Effector memory CD4-positive, alpha-beta T cell (primary cell): ENCODE measurements at regions not wholly inside any gene's neighbourhood (a gene's known extent, or its start where the extent isn't known, plus 50 kb on each side); places are given as distances from the start of the nearest gene placed in this dataset.

Experiments
- DNase-seq, 3 donors: peaks; one replicate each; pipeline ENCODE4 v3.0.0-alpha.2; 2020
- H3K27ac ChIP-seq: 2 replicates; pipeline ENCODE4 v1.7.0; 2013; ENCODE audit warnings: mild to moderate bottlenecking, low read length, moderate library complexity; ENCODE audit not compliant: insufficient read depth, poor library complexity, severe bottlenecking
- H3K27me3 ChIP-seq: replicated peaks from 2 replicates; pipeline ENCODE4 v1.7.0; 2013; ENCODE audit warnings: mild to moderate bottlenecking, low read length; ENCODE audit not compliant: insufficient read depth, control insufficient read depth, poor library complexity, severe bottlenecking
- H3K36me3 ChIP-seq: 2 replicates; pipeline ENCODE4 v1.7.0; 2013; ENCODE audit warnings: mild to moderate bottlenecking, low read length, moderate library complexity; ENCODE audit not compliant: control insufficient read depth, insufficient read depth
- H3K4me1 ChIP-seq: 2 replicates; pipeline ENCODE4 v1.7.0; 2013; ENCODE audit warnings: low read length, mild to moderate bottlenecking; ENCODE audit not compliant: control insufficient read depth, insufficient read depth, poor library complexity, severe bottlenecking
- H3K4me3 ChIP-seq: 2 replicates; pipeline ENCODE4 v1.7.0; 2013; ENCODE audit warnings: low read length, low read depth, mild to moderate bottlenecking; ENCODE audit not compliant: insufficient read depth, poor library complexity, severe bottlenecking
- H3K9me3 ChIP-seq: 2 replicates; pipeline ENCODE4 v1.7.0; 2013; ENCODE audit warnings: mild to moderate bottlenecking, low read length, moderate library complexity; ENCODE audit not compliant: control insufficient read depth

DNA sequence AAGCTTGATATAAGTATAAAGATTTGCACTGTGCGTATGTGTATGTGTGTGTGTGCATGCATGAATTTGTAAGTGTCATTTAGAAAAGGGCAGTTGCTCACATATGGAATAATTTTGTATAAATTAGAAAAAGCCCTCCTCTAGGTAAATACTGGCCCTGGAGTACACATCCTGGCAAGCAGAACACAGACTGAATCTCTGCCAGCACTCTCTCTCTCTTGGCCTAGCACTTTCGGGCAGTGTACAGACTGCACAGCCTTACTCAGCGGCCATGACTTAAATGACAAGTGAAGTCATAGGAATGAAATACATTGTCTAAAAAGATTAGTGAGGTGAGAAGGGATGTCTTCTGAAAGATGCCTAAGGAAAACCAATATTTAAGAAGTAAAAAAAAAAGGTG is 214.1 kb downstream of the RDH14 start:
- no peaks in the 10 kb centered on the region for H3K9me3 ChIP-seq
- H3K27ac ChIP-seq, result no peak overlapping the region
- H3K27me3 ChIP-seq, result no peaks in the 10 kb centered on the region
- no peak for DNase-seq
- no peaks in the 10 kb centered on the region for H3K4me1 ChIP-seq
- H3K36me3 ChIP-seq, result no peaks in the 10 kb centered on the region
- H3K4me3 ChIP-seq, result no peak overlapping the region

DNA sequence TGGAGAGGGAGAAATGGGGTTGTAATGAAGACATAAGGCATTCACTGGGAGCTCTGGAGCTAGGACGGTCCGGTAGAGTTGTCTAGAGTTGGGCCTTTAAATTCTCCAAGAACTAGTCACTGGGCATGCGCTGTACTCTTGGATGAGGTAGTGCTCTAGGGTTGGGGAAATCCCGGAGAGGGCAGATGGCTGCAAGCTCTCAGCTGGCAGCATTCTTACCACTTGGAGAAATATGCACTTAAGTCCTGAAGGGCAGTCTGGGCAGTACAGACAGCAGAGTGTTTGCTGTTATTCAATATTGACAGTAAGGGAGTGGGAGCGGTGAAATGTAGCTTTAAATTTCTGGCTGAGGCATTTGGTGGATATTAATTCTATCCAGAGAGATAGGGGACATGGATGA is 214.6 kb downstream of the RDH14 start:
- no peaks in the 10 kb centered on the region for H3K27me3 ChIP-seq
- H3K9me3 ChIP-seq, result no peaks in the 10 kb centered on the region
- no peaks in the 10 kb centered on the region for H3K4me1 ChIP-seq
- H3K27ac ChIP-seq, result no peak overlapping the region
- DNase-seq, result no peak
- H3K36me3 ChIP-seq, result no peaks in the 10 kb centered on the region
- no peak overlapping the region for H3K4me3 ChIP-seq

GRCh38 chr2:18342901-18343300 is 217.6 kb downstream of the RDH14 start:
- no peak overlapping the region for H3K4me3 ChIP-seq
- H3K27me3 ChIP-seq, result no peaks in the 10 kb centered on the region
- DNase-seq, result no peak
- H3K9me3 ChIP-seq, result no peaks in the 10 kb centered on the region
- no peaks in the 10 kb centered on the region for H3K36me3 ChIP-seq
- no peak overlapping the region for H3K27ac ChIP-seq
- no peaks in the 10 kb centered on the region for H3K4me1 ChIP-seq

DNA sequence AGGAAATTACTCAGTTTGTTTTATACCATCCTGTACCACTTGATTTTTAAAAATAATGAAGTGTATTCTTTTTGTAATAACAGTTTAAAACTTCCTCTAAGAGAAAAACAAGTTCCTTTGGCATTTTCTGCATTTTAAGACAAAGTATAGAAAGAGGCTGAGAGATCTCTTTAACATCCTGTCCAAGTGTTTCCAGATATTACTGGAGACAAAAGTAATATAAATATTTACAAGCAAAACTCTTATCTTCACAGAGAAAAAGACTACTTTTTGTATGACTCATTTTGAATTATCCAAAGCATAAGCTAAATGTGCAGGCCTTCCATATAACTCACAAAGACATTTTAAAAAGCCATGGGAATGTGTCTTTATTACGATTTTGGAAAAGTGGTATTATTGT is 221.1 kb downstream of the RDH14 start:
- no peak overlapping the region for H3K4me3 ChIP-seq
- H3K36me3 ChIP-seq, result no peaks in the 10 kb centered on the region
- no peak for DNase-seq
- H3K4me1 ChIP-seq, result no peaks in the 10 kb centered on the region
- no peaks in the 10 kb centered on the region for H3K27me3 ChIP-seq
- H3K27ac ChIP-seq, result no peak overlapping the region
- no peaks in the 10 kb centered on the region for H3K9me3 ChIP-seq

DNA sequence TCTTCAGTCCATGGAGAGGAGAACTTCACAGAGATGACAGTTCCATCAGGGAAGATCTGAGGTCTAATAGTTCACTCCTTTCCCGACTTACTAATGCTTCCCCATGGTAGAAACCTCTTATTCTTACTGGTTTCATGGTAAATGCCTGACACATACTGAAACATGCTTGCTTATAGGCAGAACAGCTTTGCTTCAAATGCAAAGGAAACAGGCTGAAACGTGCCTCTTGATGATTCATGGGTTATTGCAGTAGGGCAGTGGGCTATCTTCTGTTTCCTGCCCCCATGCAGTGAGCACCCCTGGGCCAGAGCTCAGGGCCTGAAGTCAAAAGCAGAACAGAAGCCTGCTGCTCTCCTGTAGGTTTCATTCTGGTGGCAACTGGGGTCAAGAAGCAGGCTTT is 223.5 kb downstream of the RDH14 start:
- DNase-seq, result no peak
- no peak overlapping the region for H3K4me3 ChIP-seq
- no peaks in the 10 kb centered on the region for H3K9me3 ChIP-seq
- H3K27me3 ChIP-seq, result no peaks in the 10 kb centered on the region
- H3K36me3 ChIP-seq, result no peaks in the 10 kb centered on the region
- H3K4me1 ChIP-seq, result no peaks in the 10 kb centered on the region
- no peak overlapping the region for H3K27ac ChIP-seq

- no peaks in the 10 kb centered on the region for H3K27me3 ChIP-seq
- DNase-seq, result no peak
- H3K4me3 ChIP-seq, result no peak overlapping the region
- H3K9me3 ChIP-seq, result no peaks in the 10 kb centered on the region
- no peaks in the 10 kb centered on the region for H3K4me1 ChIP-seq
- H3K36me3 ChIP-seq, result no peaks in the 10 kb centered on the region
- H3K27ac ChIP-seq, result no peak overlapping the region
Observed at GRCh38 chr2:18332477-18332876, 228.0 kb downstream of the RDH14 start.

DNA sequence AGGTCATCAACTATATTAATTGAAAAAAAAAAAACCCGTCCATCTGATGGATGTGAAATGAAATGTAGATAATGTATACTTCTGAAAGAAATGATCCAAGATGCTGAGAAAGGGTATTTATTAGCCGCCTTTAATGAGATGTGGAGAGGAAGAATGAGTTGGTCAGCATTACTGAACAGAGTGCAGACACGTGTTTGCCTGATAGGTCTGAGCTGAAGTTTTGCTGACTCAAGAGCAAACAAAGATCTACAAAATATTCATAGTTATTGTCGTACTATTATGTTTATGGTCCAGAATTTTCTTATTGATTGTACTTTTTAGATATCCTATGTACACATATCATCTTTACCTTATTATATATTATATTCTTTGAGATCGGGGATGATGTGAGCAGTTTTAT is 235.3 kb downstream of the RDH14 start:
- no peaks in the 10 kb centered on the region for H3K4me1 ChIP-seq
- no peaks in the 10 kb centered on the region for H3K27me3 ChIP-seq
- H3K27ac ChIP-seq, result no peak overlapping the region
- no peaks in the 10 kb centered on the region for H3K36me3 ChIP-seq
- no peak overlapping the region for H3K4me3 ChIP-seq
- DNase-seq, result no peak
- no peaks in the 10 kb centered on the region for H3K9me3 ChIP-seq

DNA sequence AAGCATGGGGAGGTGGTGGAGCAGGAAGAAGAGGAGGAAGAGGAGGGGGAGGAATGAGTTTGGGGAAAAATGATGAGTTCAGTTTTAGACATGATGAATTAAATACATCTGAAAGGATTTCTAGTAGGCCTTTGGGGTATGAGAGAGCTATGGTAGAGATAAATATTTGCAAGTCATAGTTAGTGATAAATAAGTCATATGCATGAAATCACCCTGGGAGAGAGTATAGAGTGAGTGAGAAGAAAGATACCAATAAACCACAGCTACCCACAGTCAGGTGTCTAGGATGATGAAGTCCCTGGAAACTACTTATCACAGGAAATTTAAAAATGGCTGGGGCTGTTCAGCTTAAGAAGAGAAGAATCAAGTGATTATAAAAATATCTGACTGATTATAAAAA is 240.5 kb downstream of the RDH14 start:
- no peaks in the 10 kb centered on the region for H3K4me1 ChIP-seq
- DNase-seq, result no peak
- H3K27ac ChIP-seq, result no peak overlapping the region
- H3K36me3 ChIP-seq, result no peaks in the 10 kb centered on the region
- no peaks in the 10 kb centered on the region for H3K9me3 ChIP-seq
- no peak overlapping the region for H3K4me3 ChIP-seq
- H3K27me3 ChIP-seq, result no peaks in the 10 kb centered on the region

DNA sequence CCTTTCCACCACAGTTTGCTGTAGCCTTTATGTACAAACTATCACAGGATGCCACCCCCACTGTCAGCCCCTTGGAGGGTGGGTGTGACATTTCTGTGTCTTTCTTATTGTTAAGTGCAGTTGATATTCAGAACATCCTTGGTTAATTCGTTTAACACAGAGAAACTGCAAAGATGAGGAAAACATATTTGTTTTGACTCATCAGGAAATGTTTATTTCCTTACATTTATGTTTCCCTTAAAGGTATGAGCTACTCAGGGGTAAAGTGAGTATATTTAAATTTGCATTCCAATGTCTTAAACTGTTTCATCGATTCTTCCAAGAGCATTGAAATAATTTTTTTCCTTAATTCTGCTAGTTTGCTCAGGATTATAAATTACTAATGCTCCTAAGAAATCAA is 243.4 kb downstream of the RDH14 start:
- no peak for DNase-seq
- H3K27me3 ChIP-seq, result no peaks in the 10 kb centered on the region
- no peak overlapping the region for H3K4me3 ChIP-seq
- no peaks in the 10 kb centered on the region for H3K4me1 ChIP-seq
- no peaks in the 10 kb centered on the region for H3K36me3 ChIP-seq
- H3K27ac ChIP-seq, result no peak overlapping the region
- no peaks in the 10 kb centered on the region for H3K9me3 ChIP-seq

DNA sequence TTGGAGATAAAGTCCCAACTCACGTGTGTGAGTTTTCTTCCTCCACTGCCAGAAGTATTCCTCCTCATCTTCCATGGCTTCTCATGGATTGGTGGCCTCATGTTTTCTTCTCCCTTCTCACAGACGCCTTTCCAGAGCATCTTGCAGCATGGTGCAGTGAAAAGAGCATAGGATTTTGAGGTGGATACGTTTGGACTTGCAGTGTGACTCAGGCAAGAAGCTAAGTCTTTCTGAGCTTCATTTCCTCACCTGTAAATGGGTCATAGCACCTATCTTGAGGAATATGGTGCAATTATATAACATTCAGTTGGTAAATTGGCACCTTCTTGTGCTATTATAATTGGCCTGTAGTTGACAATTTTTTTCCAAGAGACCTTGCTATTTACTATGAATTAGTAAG is 247.6 kb downstream of the RDH14 start:
- no peak overlapping the region for H3K4me3 ChIP-seq
- no peaks in the 10 kb centered on the region for H3K4me1 ChIP-seq
- no peak overlapping the region for H3K27ac ChIP-seq
- H3K27me3 ChIP-seq, result no peaks in the 10 kb centered on the region
- no peaks in the 10 kb centered on the region for H3K9me3 ChIP-seq
- no peaks in the 10 kb centered on the region for H3K36me3 ChIP-seq
- no peak for DNase-seq
